ENCODE measurements at regions not wholly inside any gene's neighbourhood (a gene's known extent, or its start where the extent isn't known, plus 50 kb on each side); places are given as distances from the start of the nearest gene placed in this dataset.

- Histone ChIP-seq H3K36me3 (ENCODE audit: control insufficient read depth in 2 of 2, insufficient read depth in 2 of 2, low read length in 1 of 2) (no peaks in the 10 kb centered on the region), H2AFZ (ENCODE audit: control insufficient read depth, low read depth, low read length) (peak overlapping the region; percentile 9), H3K9me3 (replicated peaks; ENCODE audit: control insufficient read depth, insufficient read depth, low read length) (no peaks in the 10 kb centered on the region; the same call in 2 of the 3 replicates), H3K79me2 (ENCODE audit: control insufficient read depth, insufficient read depth, low read length) (no peaks in the 10 kb centered on the region), H3K9ac (ENCODE audit: control insufficient read depth, insufficient read depth, low read length) (no peak overlapping the region), H4K20me1 (ENCODE audit: control insufficient read depth, insufficient read depth) (no peaks in the 10 kb centered on the region), H3K27me3 (replicated peaks in 1 of 2; ENCODE audit: control insufficient read depth in 2 of 2, insufficient read depth in 2 of 2, low read length in 1 of 2) (no peaks in the 10 kb centered on the region), H3K4me2 (ENCODE audit: control insufficient read depth, insufficient read depth) (0 out of 2 replicates have a peak overlapping the region, but pooled peaks have one; percentile 11), H3K4me1 (ENCODE audit: control insufficient read depth, insufficient read depth, low read length) (peaks cover 9% of the 10 kb centered on the region; the same call in 1 of the 2 replicates), H3K27ac (ENCODE audit: control insufficient read depth, insufficient read depth) (no peak overlapping the region), H3K4me3 (no peak overlapping the region)
- no TSS peak for BruUV-seq (replicated peaks)
- intact Hi-C loops (cut with micrococcal nuclease; ENCODE audit: unreplicated experiment), result no loop called here
- CTCF ChIA-PET, result no interaction called here
- ATAC-seq, result peak; percentile 74
- peak; percentile 57 for FAIRE-seq
- WGBS (ENCODE audit: insufficient coverage, insufficient replicate concordance, low lambda C conversion rate, missing lambda C conversion rate), result 17% methylated on average over 1 of the region's 1 CpG
- no peak for DNase-seq (ENCODE audit: low read depth, low spot score)
- RAD21 ChIA-PET (ENCODE audit: unreplicated experiment), result no interaction called here
- in situ Hi-C loops (cut with MboI), result no loop called here
- SMC1A ChIA-PET (ENCODE audit: uncharacterized antibody, unreplicated experiment), result no interaction called here
- POLR2A ChIA-PET, result no interaction called here
- no peak for TF ChIP-seq BCL11A (IDR thresholded peaks at IDR 0.05; ENCODE audit: low read depth, low read length)
- TF ChIP-seq ZBTB11 (CRISPR knock-in tag; IDR thresholded peaks at IDR 0.05), result no peak
- TF ChIP-seq CHD4 (IDR thresholded peaks at IDR 0.05), result no peak
- peak; percentile 31; the same call in 1 of the 2 replicates for TF ChIP-seq ATF7 (IDR thresholded peaks at IDR 0.05; ENCODE audit: low read depth)
- TF ChIP-seq ZBTB40 (IDR thresholded peaks at IDR 0.05; ENCODE audit: borderline replicate concordance), result no peak
- no peak for TF ChIP-seq CBX3 (IDR thresholded peaks at IDR 0.05; ENCODE audit: borderline replicate concordance, low read depth)
- TF ChIP-seq SUZ12 (IDR thresholded peaks at IDR 0.05; ENCODE audit: unreplicated experiment), result no peak
- no peak for TF ChIP-seq TCF12 (IDR thresholded peaks at IDR 0.05; ENCODE audit: low read depth, low read length)
- peak; percentile 56 for TF ChIP-seq JUNB (IDR thresholded peaks at IDR 0.05)
- no peak for TF ChIP-seq E4F1 (IDR thresholded peaks at IDR 0.05; ENCODE audit: borderline replicate concordance, partially characterized antibody)
- TF ChIP-seq PAX8 (IDR thresholded peaks at IDR 0.05), result no peak
- TF ChIP-seq EP300 (IDR thresholded peaks at IDR 0.05; ENCODE audit: borderline replicate concordance in 1 of 2, control insufficient read depth in 1 of 2, low read depth in 2 of 2, low read length in 2 of 2), result no peak
- TF ChIP-seq ASH2L (IDR thresholded peaks at IDR 0.05; ENCODE audit: borderline replicate concordance, low read depth), result no peak
- no peak for TF ChIP-seq WRNIP1 (IDR thresholded peaks at IDR 0.05; ENCODE audit: borderline replicate concordance, low read depth, low read length)
- no peak for TF ChIP-seq ZNF217 (IDR thresholded peaks at IDR 0.05)
Observed at GRCh38 chr4:104772849-104773248, 278.2 kb upstream of the CXXC4 start.

All from GM12878 (cell line).